ENCODE measurements at regions not wholly inside any gene's neighbourhood (a gene's known extent, or its start where the extent isn't known, plus 50 kb on each side); places are given as distances from the start of the nearest gene placed in this dataset.
"Not testable (repeated sequence)": the region's sequence is repeated elsewhere in the genome, so short reads cannot be mapped to it uniquely, and the experiment has no call there.

DNA sequence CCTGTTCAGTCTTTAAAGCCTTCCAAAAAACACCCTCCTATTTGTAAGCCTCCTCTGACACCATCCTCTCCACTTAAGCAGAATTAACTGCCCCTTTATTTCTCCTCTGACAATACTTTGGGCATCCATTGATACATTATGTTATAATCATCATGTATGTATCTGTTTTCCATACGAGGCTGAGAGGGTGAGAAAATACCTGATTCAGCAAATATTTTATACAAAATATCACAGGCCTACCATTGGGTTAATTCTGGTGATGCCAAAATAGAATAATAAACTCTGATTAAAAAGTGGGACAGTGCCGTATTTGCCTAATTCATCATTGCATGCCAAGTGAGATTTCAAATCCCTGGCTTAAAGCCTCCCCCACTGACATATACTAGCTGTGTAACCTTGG, 118.2 kb upstream of the ADAMTS9 start:
- H3K27me3 ChIP-seq (ENCODE audit: control insufficient read depth, insufficient read depth, low read length): no peaks in the 10 kb centered on the region
- H3K4me1 ChIP-seq (ENCODE audit: control insufficient read depth, low read depth, low read length): no peaks in the 10 kb centered on the region
- no peak overlapping the region for H3K9ac ChIP-seq (ENCODE audit: low read length)
- no peaks in the 10 kb centered on the region for H3K36me3 ChIP-seq (ENCODE audit: control insufficient read depth, low read depth, low read length)
- no peak overlapping the region for H3K27ac ChIP-seq (ENCODE audit: low read length)
- H3K9me3 ChIP-seq (ENCODE audit: control insufficient read depth, low read depth, low read length): no peaks in the 10 kb centered on the region
- no peak overlapping the region for H3K4me3 ChIP-seq (ENCODE audit: low read length)

DNA sequence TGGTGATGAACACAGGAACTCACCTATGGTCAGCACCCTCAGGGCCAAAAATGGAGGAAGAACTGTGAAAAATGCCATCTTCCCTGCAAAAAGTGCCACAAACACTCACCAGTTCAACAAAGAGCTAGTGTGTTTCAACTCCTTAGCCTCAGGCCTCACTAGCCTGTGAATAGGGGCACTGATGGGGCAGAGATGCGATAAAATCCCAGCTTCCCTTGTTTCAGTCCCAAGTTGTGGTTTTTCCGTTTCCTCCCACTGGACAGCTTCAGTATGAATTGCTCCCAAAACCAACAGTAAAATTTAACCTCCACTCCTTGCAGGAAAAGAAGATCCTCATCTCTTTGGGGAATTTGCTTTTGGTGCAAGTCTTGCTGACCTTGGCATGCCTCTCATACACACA, 117.4 kb upstream of the ADAMTS9 start:
- Histone ChIP-seq H3K27ac (ENCODE audit: low read length) (no peak overlapping the region), H3K36me3 (ENCODE audit: control insufficient read depth, low read depth, low read length) (no peaks in the 10 kb centered on the region), H3K4me3 (ENCODE audit: low read length) (no peak overlapping the region), H3K9ac (ENCODE audit: low read length) (no peak overlapping the region), H3K27me3 (ENCODE audit: control insufficient read depth, insufficient read depth, low read length) (no peaks in the 10 kb centered on the region), H3K9me3 (ENCODE audit: control insufficient read depth, low read depth, low read length) (no peaks in the 10 kb centered on the region), H3K4me1 (ENCODE audit: control insufficient read depth, low read depth, low read length) (no peaks in the 10 kb centered on the region)

DNA sequence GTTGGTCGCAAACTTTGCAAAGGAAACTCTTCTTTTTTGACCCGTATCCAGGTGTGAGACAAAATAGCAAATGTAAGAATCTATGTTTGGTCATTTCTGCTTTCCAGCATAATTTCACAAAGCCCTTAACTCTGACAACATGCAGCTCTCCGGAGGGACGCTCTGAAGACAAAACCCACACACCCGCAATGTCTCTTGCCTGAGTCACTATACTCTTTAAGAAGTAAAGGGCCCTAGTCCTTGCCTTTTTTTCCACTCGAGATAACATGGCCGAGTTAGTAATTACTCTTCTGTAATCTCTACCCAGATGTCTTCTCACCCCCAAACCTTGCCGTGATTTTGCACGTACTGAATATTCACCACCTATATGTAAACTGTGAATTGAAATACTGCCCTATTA, 115.7 kb upstream of the ADAMTS9 start:
- Histone ChIP-seq H3K9me3 (ENCODE audit: control insufficient read depth, low read depth, low read length) (no peaks in the 10 kb centered on the region), H3K27ac (ENCODE audit: low read length) (no peak overlapping the region), H3K4me3 (ENCODE audit: low read length) (no peak overlapping the region), H3K27me3 (ENCODE audit: control insufficient read depth, insufficient read depth, low read length) (no peaks in the 10 kb centered on the region), H3K9ac (ENCODE audit: low read length) (no peak overlapping the region), H3K4me1 (ENCODE audit: control insufficient read depth, low read depth, low read length) (no peaks in the 10 kb centered on the region), H3K36me3 (ENCODE audit: control insufficient read depth, low read depth, low read length) (no peaks in the 10 kb centered on the region)

DNA sequence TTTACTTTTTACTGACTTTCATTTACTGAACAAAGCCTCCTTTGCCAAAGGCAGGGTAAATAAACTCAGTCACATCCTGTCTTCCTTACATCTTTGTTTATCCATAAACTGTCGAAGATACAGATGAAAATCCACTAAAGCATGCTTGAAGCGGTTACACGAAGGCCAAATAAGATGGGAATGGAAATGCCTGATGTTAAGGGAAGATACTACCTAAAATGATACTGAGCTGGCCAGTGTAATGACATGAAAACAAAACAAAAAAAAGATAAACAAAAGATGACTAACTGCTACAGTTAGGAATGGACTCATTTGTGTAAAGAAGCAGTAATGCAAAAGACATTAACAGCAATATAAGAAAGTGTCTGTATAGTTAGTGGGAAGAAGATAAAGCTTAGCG, 114.7 kb upstream of the ADAMTS9 start:
- no peaks in the 10 kb centered on the region for H3K9me3 ChIP-seq (ENCODE audit: control insufficient read depth, low read depth, low read length)
- H3K27me3 ChIP-seq (ENCODE audit: control insufficient read depth, insufficient read depth, low read length): no peaks in the 10 kb centered on the region
- H3K9ac ChIP-seq (ENCODE audit: low read length): no peak overlapping the region
- H3K36me3 ChIP-seq (ENCODE audit: control insufficient read depth, low read depth, low read length): no peaks in the 10 kb centered on the region
- H3K4me1 ChIP-seq (ENCODE audit: control insufficient read depth, low read depth, low read length): no peaks in the 10 kb centered on the region
- H3K4me3 ChIP-seq (ENCODE audit: low read length): no peak overlapping the region
- no peak overlapping the region for H3K27ac ChIP-seq (ENCODE audit: low read length)

DNA sequence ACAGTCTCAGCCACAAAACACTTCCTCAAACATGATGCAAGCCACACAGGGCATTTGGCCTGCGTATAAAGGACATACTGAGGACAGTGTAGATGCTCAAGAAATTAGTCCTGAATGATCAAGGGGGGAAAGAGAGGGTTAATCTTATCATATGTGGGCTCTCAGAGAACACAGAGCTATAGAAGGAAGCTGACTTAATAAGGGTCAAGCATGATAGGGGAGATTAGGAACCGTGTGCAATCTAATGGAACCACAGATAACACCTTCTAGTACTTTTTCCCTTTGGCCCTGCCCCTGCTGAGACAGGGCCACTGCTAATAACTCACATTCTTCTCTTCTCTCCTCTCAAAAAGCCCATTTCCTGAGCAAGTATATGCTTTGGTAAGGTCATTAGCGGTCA, 114.1 kb upstream of the ADAMTS9 start:
- Histone ChIP-seq H3K9me3 (ENCODE audit: control insufficient read depth, low read depth, low read length) (no peaks in the 10 kb centered on the region), H3K27me3 (ENCODE audit: control insufficient read depth, insufficient read depth, low read length) (no peaks in the 10 kb centered on the region), H3K36me3 (ENCODE audit: control insufficient read depth, low read depth, low read length) (no peaks in the 10 kb centered on the region), H3K27ac (ENCODE audit: low read length) (no peak overlapping the region), H3K4me1 (ENCODE audit: control insufficient read depth, low read depth, low read length) (peaks cover 6% of the 10 kb centered on the region), H3K4me3 (ENCODE audit: low read length) (no peak overlapping the region), H3K9ac (ENCODE audit: low read length) (no peak overlapping the region)

DNA sequence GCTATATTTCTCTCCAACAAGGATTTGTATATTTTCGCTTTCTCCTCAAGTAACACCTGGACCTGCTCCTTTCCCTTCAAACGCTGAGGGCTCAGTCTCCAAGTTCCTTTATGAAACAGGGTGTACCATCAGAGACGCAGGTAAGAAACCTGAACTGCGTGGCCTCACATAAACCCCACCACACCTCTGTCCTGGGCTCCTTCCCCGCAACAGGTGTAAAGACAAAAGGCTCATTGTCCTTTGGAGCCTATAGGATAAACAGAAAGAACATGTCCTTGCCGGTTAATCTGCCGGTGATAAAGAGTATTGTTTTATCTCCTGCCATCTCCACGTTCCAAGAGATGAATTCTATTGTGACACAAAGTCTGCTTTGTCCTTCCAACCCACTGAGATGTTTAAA, 111.8 kb upstream of the ADAMTS9 start:
- peaks cover 14% of the 10 kb centered on the region for H3K4me1 ChIP-seq (ENCODE audit: control insufficient read depth, low read depth, low read length)
- no peaks in the 10 kb centered on the region for H3K9me3 ChIP-seq (ENCODE audit: control insufficient read depth, low read depth, low read length)
- H3K27me3 ChIP-seq (ENCODE audit: control insufficient read depth, insufficient read depth, low read length): no peaks in the 10 kb centered on the region
- no peak overlapping the region for H3K9ac ChIP-seq (ENCODE audit: low read length)
- no peak overlapping the region for H3K27ac ChIP-seq (ENCODE audit: low read length)
- H3K4me3 ChIP-seq (ENCODE audit: low read length): no peak overlapping the region
- H3K36me3 ChIP-seq (ENCODE audit: control insufficient read depth, low read depth, low read length): no peaks in the 10 kb centered on the region

DNA sequence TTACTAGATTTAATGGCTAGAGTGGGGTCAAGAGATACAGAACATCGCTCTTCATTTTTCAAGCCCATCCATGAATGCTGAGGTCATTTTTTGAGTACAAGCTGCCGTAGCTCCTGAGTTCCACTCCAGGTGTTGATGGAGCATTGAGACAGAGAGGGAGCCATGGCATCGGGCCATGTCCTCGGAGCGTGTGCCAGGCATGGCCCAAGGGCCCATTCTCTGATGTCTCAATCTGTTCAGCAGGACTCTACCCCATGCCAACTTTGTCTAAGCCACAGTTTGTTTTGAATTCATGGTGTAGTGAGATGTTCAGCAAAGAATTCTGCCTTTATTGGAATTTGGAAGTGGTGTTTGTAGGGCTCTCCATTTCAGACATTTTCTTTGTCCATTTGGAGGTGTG, 110.5 kb upstream of the ADAMTS9 start:
- no peaks in the 10 kb centered on the region for H3K27me3 ChIP-seq (ENCODE audit: control insufficient read depth, insufficient read depth, low read length)
- no peaks in the 10 kb centered on the region for H3K9me3 ChIP-seq (ENCODE audit: control insufficient read depth, low read depth, low read length)
- no peak overlapping the region for H3K27ac ChIP-seq (ENCODE audit: low read length)
- H3K36me3 ChIP-seq (ENCODE audit: control insufficient read depth, low read depth, low read length): no peaks in the 10 kb centered on the region
- H3K4me3 ChIP-seq (ENCODE audit: low read length): no peak overlapping the region
- peaks cover 14% of the 10 kb centered on the region for H3K4me1 ChIP-seq (ENCODE audit: control insufficient read depth, low read depth, low read length)
- no peak overlapping the region for H3K9ac ChIP-seq (ENCODE audit: low read length)

DNA sequence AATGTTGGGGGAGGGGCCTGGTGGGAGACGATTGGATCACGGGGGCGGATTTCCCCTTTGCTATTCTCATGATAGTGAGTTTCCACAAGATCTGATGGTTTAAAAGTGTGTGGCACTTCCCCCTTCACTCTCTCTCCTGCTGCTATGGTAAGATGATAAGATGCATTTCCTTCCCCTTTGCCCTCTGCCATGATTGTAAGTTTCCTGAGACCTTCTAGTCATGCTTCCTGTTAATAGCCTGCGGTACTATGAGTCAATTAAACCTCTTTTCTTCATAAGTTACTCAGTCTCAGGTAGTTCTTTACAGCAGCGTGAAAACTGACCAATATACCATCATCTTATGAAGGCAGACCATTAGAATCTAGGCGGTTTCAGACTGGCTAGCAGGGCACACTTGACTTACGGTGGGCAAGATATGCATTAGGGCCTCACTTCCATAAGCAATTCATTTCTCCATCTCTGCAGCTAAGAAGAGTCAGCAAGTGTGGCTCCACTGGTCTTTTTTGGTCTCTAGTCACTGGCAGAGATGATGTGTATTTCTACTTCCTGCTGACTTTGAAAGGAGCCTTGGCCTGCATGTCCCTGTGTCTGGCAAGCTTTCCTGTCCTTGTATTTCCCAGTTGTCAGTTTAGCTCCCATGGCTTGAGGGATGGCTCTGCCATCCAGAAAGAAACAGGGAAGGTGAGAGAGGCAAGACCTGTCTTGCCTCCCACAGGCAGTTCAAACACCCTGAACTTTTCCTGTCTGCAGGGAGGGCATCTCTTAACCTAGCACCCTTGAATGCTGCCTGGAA, 109.0 kb upstream of the ADAMTS9 start:
- H3K4me1 ChIP-seq (ENCODE audit: control insufficient read depth, low read depth, low read length): peaks cover 14% of the 10 kb centered on the region
- no peak overlapping the region for H3K4me3 ChIP-seq (ENCODE audit: low read length)
- H3K27ac ChIP-seq (ENCODE audit: low read length): no peak overlapping the region
- no peaks in the 10 kb centered on the region for H3K27me3 ChIP-seq (ENCODE audit: control insufficient read depth, insufficient read depth, low read length)
- H3K9me3 ChIP-seq (ENCODE audit: control insufficient read depth, low read depth, low read length): no peaks in the 10 kb centered on the region
- H3K9ac ChIP-seq (ENCODE audit: low read length): no peak overlapping the region
- H3K36me3 ChIP-seq (ENCODE audit: control insufficient read depth, low read depth, low read length): no peaks in the 10 kb centered on the region

DNA sequence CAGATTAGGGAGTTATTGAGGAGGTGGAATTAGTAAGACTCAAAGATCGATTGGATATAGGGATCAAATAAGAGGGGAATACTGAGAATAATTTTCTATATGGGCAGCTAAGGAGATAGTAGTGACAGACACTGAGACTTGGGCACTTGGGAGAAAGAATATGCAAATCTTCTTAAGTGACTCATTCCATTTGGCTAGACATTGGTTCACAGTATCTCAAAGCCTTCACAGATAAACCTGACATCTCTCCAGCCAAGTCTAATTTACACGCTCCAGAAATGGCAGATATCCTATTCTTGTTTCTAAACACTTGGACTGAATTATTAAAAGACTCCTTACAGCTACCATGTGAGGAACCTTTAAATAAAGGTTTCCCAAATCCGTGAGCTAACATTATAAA, 104.6 kb upstream of the ADAMTS9 start:
- H3K36me3 ChIP-seq (ENCODE audit: control insufficient read depth, low read depth, low read length): no peaks in the 10 kb centered on the region
- peaks cover 14% of the 10 kb centered on the region for H3K4me1 ChIP-seq (ENCODE audit: control insufficient read depth, low read depth, low read length)
- no peak overlapping the region for H3K9ac ChIP-seq (ENCODE audit: low read length)
- no peaks in the 10 kb centered on the region for H3K27me3 ChIP-seq (ENCODE audit: control insufficient read depth, insufficient read depth, low read length)
- no peak overlapping the region for H3K27ac ChIP-seq (ENCODE audit: low read length)
- no peaks in the 10 kb centered on the region for H3K9me3 ChIP-seq (ENCODE audit: control insufficient read depth, low read depth, low read length)
- no peak overlapping the region for H3K4me3 ChIP-seq (ENCODE audit: low read length)

DNA sequence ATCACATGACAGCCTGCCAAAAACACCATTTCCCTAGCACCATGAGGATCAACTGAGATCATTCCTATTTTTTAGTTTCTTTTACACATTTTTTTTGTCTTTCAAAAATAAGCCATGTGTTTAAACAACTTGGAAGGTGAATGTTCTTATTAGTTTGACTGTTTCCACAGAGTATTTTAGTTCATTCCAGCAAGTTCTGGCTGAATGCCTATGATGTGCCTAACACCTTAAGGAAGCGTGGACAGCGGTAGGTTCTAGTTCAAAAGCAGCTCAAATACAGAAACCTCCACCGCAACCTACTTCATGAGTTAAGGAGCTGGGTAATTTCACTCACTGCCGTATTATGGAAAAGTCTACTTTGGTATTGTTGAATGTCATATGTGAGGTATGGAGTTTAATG, 101.3 kb upstream of the ADAMTS9 start:
- H3K4me3 ChIP-seq (ENCODE audit: low read length): no peak overlapping the region
- no peaks in the 10 kb centered on the region for H3K9me3 ChIP-seq (ENCODE audit: control insufficient read depth, low read depth, low read length)
- H3K27me3 ChIP-seq (ENCODE audit: control insufficient read depth, insufficient read depth, low read length): no peaks in the 10 kb centered on the region
- no peak overlapping the region for H3K27ac ChIP-seq (ENCODE audit: low read length)
- no peaks in the 10 kb centered on the region for H3K4me1 ChIP-seq (ENCODE audit: control insufficient read depth, low read depth, low read length)
- H3K36me3 ChIP-seq (ENCODE audit: control insufficient read depth, low read depth, low read length): no peaks in the 10 kb centered on the region
- no peak overlapping the region for H3K9ac ChIP-seq (ENCODE audit: low read length)

DNA sequence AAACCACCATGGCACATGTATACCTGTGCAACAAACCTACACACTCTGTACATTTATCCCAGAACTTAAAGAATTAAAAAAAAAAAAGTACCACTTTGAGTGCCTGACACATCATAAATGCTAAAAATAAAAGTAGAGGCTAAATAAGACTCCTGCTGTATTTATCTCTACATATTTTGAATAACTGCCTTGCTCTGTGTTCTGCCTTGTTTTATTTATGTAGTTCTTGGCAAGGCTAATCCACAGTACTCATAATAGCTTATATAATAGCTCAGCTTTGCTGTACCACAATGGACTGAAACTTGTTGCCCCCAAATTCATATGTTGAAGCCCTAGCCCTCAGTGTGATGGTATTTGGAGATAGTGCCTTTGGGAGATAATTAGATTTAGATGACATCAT, 95.4 kb upstream of the ADAMTS9 start:
- Histone ChIP-seq H3K9me3 (ENCODE audit: control insufficient read depth, low read depth, low read length) (no peaks in the 10 kb centered on the region), H3K36me3 (ENCODE audit: control insufficient read depth, low read depth, low read length) (no peaks in the 10 kb centered on the region)

DNA sequence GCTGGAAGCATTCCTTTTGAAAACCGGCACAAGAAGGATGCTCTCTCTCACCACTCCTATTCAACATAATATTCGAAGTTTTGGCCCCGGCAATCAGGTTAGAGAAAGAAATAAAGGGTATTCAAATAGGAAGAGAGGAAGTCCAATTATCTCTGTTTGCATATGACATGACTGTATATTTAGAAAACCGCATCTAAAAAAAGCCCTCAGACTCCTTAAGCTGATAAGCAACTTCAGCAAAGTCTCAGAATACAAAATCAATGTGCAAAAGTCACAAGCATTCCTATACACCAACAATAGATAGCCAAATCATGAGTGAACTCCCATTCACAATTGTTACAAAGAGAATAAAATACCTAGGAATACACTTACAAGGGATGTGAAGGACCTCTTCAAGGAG, 93.1 kb upstream of the ADAMTS9 start:
- H3K27ac ChIP-seq (ENCODE audit: low read length); H3K9ac ChIP-seq (ENCODE audit: low read length); H3K4me1 ChIP-seq (ENCODE audit: control insufficient read depth, low read depth, low read length); H3K36me3 ChIP-seq (ENCODE audit: control insufficient read depth, low read depth, low read length); H3K4me3 ChIP-seq (ENCODE audit: low read length); H3K27me3 ChIP-seq (ENCODE audit: control insufficient read depth, insufficient read depth, low read length); H3K9me3 ChIP-seq (ENCODE audit: control insufficient read depth, low read depth, low read length): not testable (repeated sequence)

More for the DNA sequence above, 95.4 kb upstream of the ADAMTS9 start:
- Histone ChIP-seq H3K27me3 (ENCODE audit: control insufficient read depth, insufficient read depth, low read length) (no peaks in the 10 kb centered on the region), H3K4me3 (ENCODE audit: low read length) (no peak overlapping the region), H3K9ac (ENCODE audit: low read length) (no peak overlapping the region), H3K4me1 (ENCODE audit: control insufficient read depth, low read depth, low read length) (no peaks in the 10 kb centered on the region), H3K27ac (ENCODE audit: low read length) (no peak overlapping the region)

Measured in iPS-18a (cell line).